H1 (cell line): ENCODE measurements at regions not wholly inside any gene's neighbourhood (a gene's known extent, or its start where the extent isn't known, plus 50 kb on each side); places are given as distances from the start of the nearest gene placed in this dataset.

Experiments
- CTCF ChIA-PET: fragments of 300-600 bp; sonication (Branson Sonifier 250); formaldehyde crosslinking; loops from one replicate; lab custom pipeline; 2021; ENCODE audit not compliant: partially characterized antibody; lab: Charles Lee
- POLR2A ChIA-PET: fragments of 300-600 bp; sonication (Branson Sonifier 250); formaldehyde crosslinking; loops from one replicate; lab custom pipeline; 2021; ENCODE audit warnings: inconsistent platforms; ENCODE audit not compliant: partially characterized antibody; lab: Charles Lee
- DNase-seq, 2 experiments: peaks; one replicate each; pipeline versions ENCODE4 v3.0.0 to v3.0.0-alpha.2; 2010 to 2022; ENCODE audit warnings: low spot score in 2 of 2, low read depth in 1 of 2, mixed read lengths in 1 of 2
- FAIRE-seq: peaks from 2 replicates; lab custom pipeline; 2011; peaks lifted over from hg19 to GRCh38; lab: Jason Lieb, UNC
- H2AFZ ChIP-seq: 2 replicates; pipeline ENCODE4 v1.8.1; 2012; ENCODE audit warnings: low read length, inconsistent platforms
- H2AK5ac ChIP-seq: 2 replicates; pipeline ENCODE4 v1.6.1; 2013; ENCODE audit warnings: low read depth, low read length
- H2BK120ac ChIP-seq: replicated peaks from 2 replicates; pipeline ENCODE3; 2013; ENCODE audit warnings: low read depth, low read length, inconsistent platforms
- H2BK12ac ChIP-seq: 2 replicates; pipeline ENCODE4 v1.6.1; 2013; ENCODE audit warnings: low read depth, low read length
- H2BK15ac ChIP-seq: 2 replicates; pipeline ENCODE4 v1.6.1; 2013; ENCODE audit warnings: low read length
- H2BK20ac ChIP-seq: 2 replicates; pipeline ENCODE4 v1.6.1; 2013; ENCODE audit warnings: low read length
- H2BK5ac ChIP-seq: 2 replicates; pipeline ENCODE4 v1.6.1; 2013; ENCODE audit warnings: low read depth, low read length
- H3K14ac ChIP-seq: 2 replicates; pipeline ENCODE4 v1.6.1; 2013; ENCODE audit warnings: inconsistent platforms; ENCODE audit not compliant: insufficient read length
- H3K18ac ChIP-seq: 2 replicates; pipeline ENCODE4 v1.6.1; 2013; ENCODE audit warnings: low read length; ENCODE audit errors: extremely low read depth
- H3K23ac ChIP-seq: 2 replicates; pipeline ENCODE4 v1.6.1; 2013; ENCODE audit warnings: inconsistent platforms; ENCODE audit not compliant: insufficient read length
- H3K23me2 ChIP-seq: 2 replicates; pipeline ENCODE4 v1.6.1; 2013; ENCODE audit warnings: low read depth, low read length
- H3K27ac ChIP-seq: 2 replicates; pipeline ENCODE4 v1.6.1; 2011; ENCODE audit warnings: low read depth, low read length, inconsistent platforms
- H3K27me3 ChIP-seq, 4 experiments: replicated peaks in 1 of 4; 1 replicate in 1 of 4; 2 replicates in 3 of 4; pipeline versions ENCODE4 v1.6.1 to v1.8.1; 2011 to 2013; ENCODE audit warnings: low read length in 3 of 4, mild to moderate bottlenecking in 3 of 4, inconsistent platforms in 2 of 4, mixed read lengths in 2 of 4, moderate library complexity in 1 of 4; ENCODE audit not compliant: control insufficient read depth in 3 of 4, insufficient read depth in 3 of 4; ENCODE audit errors: extremely low read depth in 1 of 4
- H3K36me3 ChIP-seq, 4 experiments: 2 replicates each; pipeline versions ENCODE4 v1.6.1 to v1.8.1; 2011 to 2013; ENCODE audit warnings: mild to moderate bottlenecking in 4 of 4, low read length in 3 of 4, moderate library complexity in 2 of 4, control low read depth in 1 of 4, inconsistent platforms in 1 of 4; ENCODE audit not compliant: insufficient read depth in 4 of 4, control insufficient read depth in 2 of 4
- H3K4ac ChIP-seq: replicated peaks from 2 replicates; pipeline ENCODE3; 2013; ENCODE audit warnings: low read length, low read depth, mixed read lengths, inconsistent platforms; ENCODE audit not compliant: insufficient read length
- H3K4me1 ChIP-seq, 4 experiments: replicated peaks in 1 of 4; 1 replicate in 1 of 4; 2 replicates in 3 of 4; pipeline versions ENCODE4 v1.6.1 to v1.8.1; 2011 to 2013; ENCODE audit warnings: low read length in 3 of 4, inconsistent platforms in 2 of 4, mixed read lengths in 1 of 4; ENCODE audit not compliant: insufficient read depth in 4 of 4, control insufficient read depth in 3 of 4
- H3K4me2 ChIP-seq, 2 experiments: 2 replicates each; pipeline versions ENCODE4 v1.6.1 to v1.8.1; 2011 to 2013; ENCODE audit warnings: low read depth in 2 of 2, low read length in 2 of 2, control low read depth in 1 of 2, inconsistent platforms in 1 of 2, mild to moderate bottlenecking in 1 of 2; ENCODE audit not compliant: insufficient read depth in 1 of 2
- H3K4me3 ChIP-seq, 4 experiments: fragments of 200-600, 300-600 bp in 1 of 4; sonication (generic), shearing (Covaris generic), sonication (Bioruptor Twin) in 1 of 4; 2 replicates each; pipeline versions ENCODE4 v1.5.1 to v1.8.1; 2011 to 2016; ENCODE audit warnings: low read length in 4 of 4, low read depth in 3 of 4, control low read depth in 2 of 4, inconsistent platforms in 2 of 4, mild to moderate bottlenecking in 2 of 4, mixed read lengths in 1 of 4, moderate library complexity in 1 of 4; ENCODE audit not compliant: insufficient read depth in 2 of 4; ENCODE audit errors: extremely low read depth in 1 of 4
- H3K56ac ChIP-seq: replicated peaks from 2 replicates; pipeline ENCODE3; 2013; ENCODE audit warnings: low read depth, mild to moderate bottlenecking, mixed read lengths, low read length, inconsistent platforms; ENCODE audit not compliant: insufficient read length
- H3K79me1 ChIP-seq: 2 replicates; pipeline ENCODE4 v1.6.1; 2013; ENCODE audit warnings: low read depth, low read length, control low read depth
- H3K79me2 ChIP-seq, 2 experiments: 2 replicates each; pipeline versions ENCODE4 v1.6.1 to v1.8.1; 2012 to 2013; ENCODE audit warnings: low read length in 2 of 2, mild to moderate bottlenecking in 2 of 2, inconsistent platforms in 1 of 2; ENCODE audit not compliant: insufficient read depth in 2 of 2, control insufficient read depth in 1 of 2
- H3K9ac ChIP-seq, 4 experiments: replicated peaks in 1 of 4; 1 replicate in 1 of 4; 2 replicates in 3 of 4; pipeline versions ENCODE4 v1.6.1 to v1.8.1; 2011 to 2013; ENCODE audit warnings: low read depth in 3 of 4, low read length in 3 of 4, control low read depth in 2 of 4, mild to moderate bottlenecking in 2 of 4, moderate library complexity in 2 of 4, inconsistent platforms in 1 of 4; ENCODE audit errors: extremely low read depth in 1 of 4
- H3K9me3 ChIP-seq, 2 experiments: 2 replicates each; pipeline versions ENCODE4 v1.6.1 to v1.8.1; 2012 to 2013; ENCODE audit warnings: mild to moderate bottlenecking in 2 of 2, moderate library complexity in 2 of 2, control low read depth in 1 of 2, inconsistent platforms in 1 of 2, low read depth in 1 of 2, low read length in 1 of 2, mixed read lengths in 1 of 2; ENCODE audit not compliant: insufficient read depth in 2 of 2
- H4K20me1 ChIP-seq, 2 experiments: replicated peaks in 1 of 2; 2 replicates each; pipeline versions ENCODE3 to v1.8.1; 2011 to 2013; ENCODE audit warnings: inconsistent platforms in 2 of 2, low read length in 2 of 2, mild to moderate bottlenecking in 1 of 2; ENCODE audit not compliant: insufficient read depth in 2 of 2, control insufficient read depth in 1 of 2
- H4K5ac ChIP-seq: 2 replicates; pipeline ENCODE4 v1.6.1; 2013; ENCODE audit warnings: low read length, low read depth, mixed read lengths, inconsistent platforms; ENCODE audit not compliant: insufficient read length
- H4K8ac ChIP-seq: 2 replicates; pipeline ENCODE4 v1.8.0; 2013; ENCODE audit warnings: mild to moderate bottlenecking, moderate library complexity, low read length, inconsistent platforms; ENCODE audit not compliant: insufficient read depth; ENCODE audit errors: extremely low read depth
- H4K91ac ChIP-seq: replicated peaks from 2 replicates; pipeline ENCODE3; 2013; ENCODE audit warnings: low read length, mixed read lengths, inconsistent platforms; ENCODE audit not compliant: insufficient read length
- BRCA1 ChIP-seq: IDR thresholded peaks from 2 replicates; pipeline ENCODE4 v1.6.1; 2012; ENCODE audit warnings: low read depth, low read length, improper control_type of control experiment
- CREB1 ChIP-seq: IDR thresholded peaks from 2 replicates; pipeline ENCODE4 v1.6.1; 2012; ENCODE audit warnings: inconsistent platforms
- GABPA ChIP-seq: IDR thresholded peaks from 2 replicates; pipeline ENCODE4 v1.6.1; 2011; ENCODE audit warnings: mild to moderate bottlenecking, low read length, moderate library complexity, borderline replicate concordance; ENCODE audit not compliant: insufficient read depth
- KDM5A ChIP-seq: fragments of 200-600 bp; IDR thresholded peaks from 2 replicates; pipeline ENCODE4 v1.7.1; 2012; ENCODE audit warnings: mild to moderate bottlenecking, low read length, inconsistent platforms, mixed read lengths
- PHF8 ChIP-seq: fragments of 200-600 bp; sonication (generic); conservative IDR thresholded peaks from 2 replicates; pipeline ENCODE4 v1.7.1; 2012; ENCODE audit warnings: low read depth, mild to moderate bottlenecking, inconsistent platforms, low read length, moderate library complexity
- POLR2A ChIP-seq, 2 experiments: IDR thresholded peaks; 1 replicate in 1 of 2; 2 replicates in 1 of 2; pipeline ENCODE4 v1.6.1; 2011; ENCODE audit warnings: low read depth in 2 of 2, low read length in 2 of 2, mild to moderate bottlenecking in 2 of 2; ENCODE audit errors: control extremely low read depth in 1 of 2
- POLR2AphosphoS5 ChIP-seq: IDR thresholded peaks from 2 replicates; pipeline ENCODE4 v1.6.1; 2011; ENCODE audit warnings: low read depth, low read length
- POU5F1 ChIP-seq: IDR thresholded peaks from 2 replicates; pipeline ENCODE4 v1.6.1; 2011; ENCODE audit warnings: low read depth, mild to moderate bottlenecking, low read length, moderate library complexity
- RFX5 ChIP-seq: IDR thresholded peaks from 2 replicates; pipeline ENCODE4 v1.6.1; 2011; ENCODE audit warnings: low read depth, low read length, improper control_type of control experiment, borderline replicate concordance
- SIX5 ChIP-seq: IDR thresholded peaks from 2 replicates; pipeline ENCODE4 v1.6.1; 2011; ENCODE audit warnings: mild to moderate bottlenecking, low read depth, low read length
- SP1 ChIP-seq: IDR thresholded peaks from 2 replicates; pipeline ENCODE4 v1.6.1; 2011; ENCODE audit warnings: low read depth, low read length
- SP2 ChIP-seq: IDR thresholded peaks from 2 replicates; pipeline ENCODE4 v1.6.1; 2012; ENCODE audit warnings: mild to moderate bottlenecking, low read length, inconsistent platforms
- SP4 ChIP-seq: IDR thresholded peaks from 2 replicates; pipeline ENCODE4 v1.6.1; 2012; ENCODE audit warnings: low read length, inconsistent platforms
- TAF7 ChIP-seq: optimal IDR thresholded peaks from 2 replicates; pipeline ENCODE3; 2011; ENCODE audit warnings: low read depth, mild to moderate bottlenecking, inconsistent platforms, low read length, moderate library complexity, borderline replicate concordance
- TEAD4 ChIP-seq: IDR thresholded peaks from 2 replicates; pipeline ENCODE4 v1.6.1; 2012; ENCODE audit warnings: low read depth, low read length, inconsistent platforms, mixed read lengths
- WGBS, 2 experiments: shearing (Covaris generic) in 1 of 2; methylation state at CpG; one replicate each; pipeline versions ENCODE4 v1.1.6 to v1.1.7; 2013 to 2015; ENCODE audit warnings: low lambda C conversion rate in 2 of 2, mixed read lengths in 2 of 2, inconsistent platforms in 1 of 2, low coverage in 1 of 2, missing lambda C conversion rate in 1 of 2; ENCODE audit not compliant: insufficient replicate concordance in 2 of 2, insufficient coverage in 1 of 2, insufficient read length in 1 of 2; ENCODE audit errors: extremely low coverage in 1 of 2, missing lambda C conversion rate in 1 of 2; 5-methylcytosine and 5-hydroxymethylcytosine counted together

DNA sequence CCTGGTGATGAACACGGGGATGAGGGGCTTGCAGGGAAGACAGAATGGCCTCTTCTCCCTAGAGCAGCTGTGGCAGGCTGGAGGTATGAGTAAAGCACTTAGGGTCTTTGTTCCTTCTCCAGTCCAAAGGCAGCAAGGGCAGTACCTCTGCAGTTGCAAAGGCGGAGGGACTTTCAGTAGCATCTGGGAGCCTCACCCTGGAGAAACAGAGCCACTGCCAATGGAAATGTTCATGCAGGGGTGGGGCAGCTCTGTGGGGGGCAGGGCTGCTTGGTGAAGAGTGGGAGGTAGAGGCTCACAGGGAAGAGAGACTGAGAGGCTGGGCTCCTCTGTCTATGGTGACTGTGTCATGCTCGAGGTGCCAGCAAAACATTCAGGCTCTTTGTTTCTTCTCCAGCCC lies 344.1 kb upstream of the CHAC2 start:
- H3K27me3 ChIP-seq, result no peaks in the 10 kb centered on the region
- H2BK20ac ChIP-seq, result no peak overlapping the region
- no peak overlapping the region for H4K8ac ChIP-seq
- ChIA-PET CTCF (interaction anchor here (0.6 to 3.2 kb wide), 30 partner anchors 8 to 404 kb away, joined by 3 to 15 read pairs (median 4); no protein-coding TSS in a partner anchor), POLR2A (no interaction called here)
- H2AFZ ChIP-seq, result no peak overlapping the region; the same call in 1 of the 2 replicates
- no peak overlapping the region for H3K9ac ChIP-seq
- H3K4me3 ChIP-seq, result no peak overlapping the region
- no peaks in the 10 kb centered on the region for H3K79me1 ChIP-seq
- H2BK12ac ChIP-seq, result no peak overlapping the region
- no peak overlapping the region for H2BK5ac ChIP-seq
- H2BK120ac ChIP-seq, result no peak overlapping the region
- H3K56ac ChIP-seq, result no peak overlapping the region
- no peaks in the 10 kb centered on the region for H3K9me3 ChIP-seq
- no peak overlapping the region for H3K14ac ChIP-seq
- H3K23ac ChIP-seq, result no peak overlapping the region
- no peak overlapping the region for H3K18ac ChIP-seq
- H3K36me3 ChIP-seq, result no peaks in the 10 kb centered on the region
- H4K5ac ChIP-seq, result no peak overlapping the region
- H4K91ac ChIP-seq, result no peak overlapping the region
- H3K4ac ChIP-seq, result no peak overlapping the region
- H2BK15ac ChIP-seq, result no peak overlapping the region
- H3K79me2 ChIP-seq, result no peaks in the 10 kb centered on the region
- H2AK5ac ChIP-seq, result no peak overlapping the region
- DNase-seq (no peak), FAIRE-seq (no peak)
- no peaks in the 10 kb centered on the region for H3K23me2 ChIP-seq
- H3K4me1 ChIP-seq, result no peaks in the 10 kb centered on the region; a peak in 1 of 7 replicates
- TF ChIP-seq BRCA1 (no peak), TEAD4 (no peak), KDM5A (no peak), GABPA (no peak), TAF7 (no peak), RFX5 (no peak), SP1 (no peak), POLR2AphosphoS5 (no peak), SP4 (no peak), SIX5 (no peak), POLR2A (IDR thresholded peaks at IDR 0.05; ENCODE audit: control extremely low read depth in 1 of 2, low read depth in 2 of 2, low read length in 2 of 2) (no peak), PHF8 (no peak), CREB1 (no peak), SP2 (no peak), POU5F1 (no peak)
- H3K4me2 ChIP-seq, result no peak overlapping the region
- no peaks in the 10 kb centered on the region for H4K20me1 ChIP-seq
- no peak overlapping the region for H3K27ac ChIP-seq
- 91% methylated on average over 3 of the region's 3 CpGs; no CpG with 5 or more reads in 1 of the 2 experiments for WGBS, 2 experiments
